ENCODE measurements at regions not wholly inside any gene's neighbourhood (a gene's known extent, or its start where the extent isn't known, plus 50 kb on each side); places are given as distances from the start of the nearest gene placed in this dataset.

DNA sequence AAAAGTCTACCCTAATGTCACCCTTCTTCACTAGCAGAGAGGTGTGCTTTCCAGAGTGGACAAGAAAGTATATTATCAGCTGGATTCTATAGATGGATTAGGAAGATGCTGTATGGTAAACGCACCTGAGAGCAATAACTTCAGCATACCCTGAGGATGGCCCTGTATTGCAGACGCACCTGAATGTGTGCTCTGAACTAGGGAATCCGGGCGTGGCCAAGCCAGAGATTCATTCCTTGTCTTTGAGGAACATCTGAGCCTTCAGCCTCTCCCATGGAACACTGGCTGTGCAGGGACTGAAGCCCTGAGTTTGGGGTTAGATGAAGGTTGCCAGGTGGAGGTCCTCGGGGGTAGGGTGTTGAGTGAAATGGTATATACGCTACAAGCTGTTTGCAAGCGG is 66.2 kb upstream of the NFE2L3 start:
- no peak overlapping the region for H3K27ac ChIP-seq
- TF ChIP-seq HOXB13 (CRISPR knock-in tag; IDR thresholded peaks at IDR 0.05; ENCODE audit: low read depth) (no peak), CHD4 (IDR thresholded peaks at IDR 0.05; ENCODE audit: borderline replicate concordance) (no peak), RARB (CRISPR knock-in tag; IDR thresholded peaks at IDR 0.05) (no peak), HDAC2 (IDR thresholded peaks at IDR 0.05) (no peak), ESRRA (IDR thresholded peaks at IDR 0.05; ENCODE audit: borderline replicate concordance, low read length) (no peak), POLR2AphosphoS2 (conservative IDR thresholded peaks at IDR 0.05; ENCODE audit: low read length) (no peak), HEYL (CRISPR knock-in tag; IDR thresholded peaks at IDR 0.05) (no peak), EP300 (IDR thresholded peaks at IDR 0.05) (no peak), EHF (CRISPR knock-in tag; IDR thresholded peaks at IDR 0.05) (no peak), ZFP36 (IDR thresholded peaks at IDR 0.05; ENCODE audit: borderline replicate concordance, partially characterized antibody) (no peak), POLR2A (IDR thresholded peaks at IDR 0.05; ENCODE audit: low read length) (no peak), CEBPB (IDR thresholded peaks at IDR 0.05) (no peak), TP53 (CRISPR knock-in tag; IDR thresholded peaks at IDR 0.05) (no peak), EHMT2 (IDR thresholded peaks at IDR 0.05; ENCODE audit: low read depth) (no peak), JUNB (IDR thresholded peaks at IDR 0.05) (no peak)
- TF ChIP-seq, protein P1, sequence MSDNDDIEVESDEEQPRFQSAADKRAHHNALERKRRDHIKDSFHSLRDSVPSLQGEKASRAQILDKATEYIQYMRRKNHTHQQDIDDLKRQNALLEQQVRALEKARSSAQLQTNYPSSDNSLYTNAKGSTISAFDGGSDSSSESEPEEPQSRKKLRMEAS (IDR thresholded peaks at IDR 0.05): no peak
- TF ChIP-seq, protein P2, sequence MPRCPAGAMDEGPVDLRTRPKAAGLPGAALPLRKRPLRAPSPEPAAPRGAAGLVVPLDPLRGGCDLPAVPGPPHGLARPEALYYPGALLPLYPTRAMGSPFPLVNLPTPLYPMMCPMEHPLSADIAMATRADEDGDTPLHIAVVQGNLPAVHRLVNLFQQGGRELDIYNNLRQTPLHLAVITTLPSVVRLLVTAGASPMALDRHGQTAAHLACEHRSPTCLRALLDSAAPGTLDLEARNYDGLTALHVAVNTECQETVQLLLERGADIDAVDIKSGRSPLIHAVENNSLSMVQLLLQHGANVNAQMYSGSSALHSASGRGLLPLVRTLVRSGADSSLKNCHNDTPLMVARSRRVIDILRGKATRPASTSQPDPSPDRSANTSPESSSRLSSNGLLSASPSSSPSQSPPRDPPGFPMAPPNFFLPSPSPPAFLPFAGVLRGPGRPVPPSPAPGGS (IDR thresholded peaks at IDR 0.05): no peak
- TF ChIP-seq, protein P3, sequence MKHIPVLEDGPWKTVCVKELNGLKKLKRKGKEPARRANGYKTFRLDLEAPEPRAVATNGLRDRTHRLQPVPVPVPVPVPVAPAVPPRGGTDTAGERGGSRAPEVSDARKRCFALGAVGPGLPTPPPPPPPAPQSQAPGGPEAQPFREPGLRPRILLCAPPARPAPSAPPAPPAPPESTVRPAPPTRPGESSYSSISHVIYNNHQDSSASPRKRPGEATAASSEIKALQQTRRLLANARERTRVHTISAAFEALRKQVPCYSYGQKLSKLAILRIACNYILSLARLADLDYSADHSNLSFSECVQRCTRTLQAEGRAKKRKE (CRISPR knock-in tag; IDR thresholded peaks at IDR 0.05; ENCODE audit: low read depth): no peak
- H3K4me3 ChIP-seq: no peak overlapping the region
- no peak for FAIRE-seq
- H3K4me1 ChIP-seq: no peaks in the 10 kb centered on the region
- no peak for ATAC-seq
- ChIA-PET CTCF (interaction anchor here (0.6 to 1.8 kb wide), 5 partner anchors 15 to 193 kb away, joined by 3 to 6 read pairs (median 4); no protein-coding TSS in a partner anchor), POLR2A (no interaction called here)
- no peak overlapping the region for H3K4me2 ChIP-seq
- no peaks in the 10 kb centered on the region for H3K9me3 ChIP-seq
- no peak for DNase-seq (ENCODE audit: low read depth in 1 of 2, low spot score in 1 of 2)
- 74% methylated on average over 7 of the region's 7 CpGs for WGBS (ENCODE audit: missing lambda C conversion rate)

DNA sequence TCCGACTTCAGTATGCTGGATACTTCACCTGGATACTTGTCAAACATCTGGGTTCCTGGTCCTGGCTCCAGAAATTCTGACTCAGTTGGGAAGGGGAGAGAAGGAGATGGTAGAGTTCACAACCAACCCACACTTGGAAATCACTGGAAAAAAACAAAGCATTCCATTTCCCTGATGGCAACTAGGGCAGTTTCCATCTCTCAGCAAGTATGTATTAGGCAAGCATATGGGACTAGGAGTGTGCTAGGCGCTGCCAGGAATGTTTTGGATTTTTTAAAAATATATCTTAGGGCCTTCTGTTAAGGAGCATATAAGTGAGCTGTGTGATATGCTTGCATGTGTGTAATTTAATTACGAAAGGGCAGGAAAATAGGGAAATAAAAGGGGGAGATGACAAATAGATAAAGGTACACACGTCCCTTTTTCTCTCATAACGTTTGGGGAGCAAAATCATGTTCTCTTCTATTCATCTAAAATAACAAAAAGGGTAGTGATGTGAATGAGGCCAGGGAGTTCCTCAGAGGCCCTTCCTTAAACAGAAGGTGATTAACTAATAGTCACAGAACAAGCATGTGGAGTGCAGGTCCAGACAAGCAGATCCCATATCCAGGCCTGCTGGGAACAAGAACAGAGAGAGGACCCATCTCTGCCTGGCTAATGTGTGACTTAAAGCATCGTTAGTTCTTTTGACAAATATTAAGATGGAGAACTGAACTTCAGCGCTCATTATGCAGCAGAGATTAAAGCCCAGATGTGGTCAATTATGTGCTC is 64.5 kb upstream of the NFE2L3 start:
- FAIRE-seq (no peak), ATAC-seq (no peak), DNase-seq (ENCODE audit: low read depth in 1 of 2, low spot score in 1 of 2) (no peak)
- H3K4me2 ChIP-seq: no peak overlapping the region
- 53% methylated on average over 7 of the region's 7 CpGs for WGBS (ENCODE audit: missing lambda C conversion rate)
- no peak overlapping the region for H3K4me3 ChIP-seq
- CTCF ChIA-PET: interaction anchor here (1.4 to 7.1 kb wide), 6 partner anchors 8 to 277 kb away, joined by 3 to 94 read pairs (median 8); no protein-coding TSS in a partner anchor
- TF ChIP-seq, protein P4, sequence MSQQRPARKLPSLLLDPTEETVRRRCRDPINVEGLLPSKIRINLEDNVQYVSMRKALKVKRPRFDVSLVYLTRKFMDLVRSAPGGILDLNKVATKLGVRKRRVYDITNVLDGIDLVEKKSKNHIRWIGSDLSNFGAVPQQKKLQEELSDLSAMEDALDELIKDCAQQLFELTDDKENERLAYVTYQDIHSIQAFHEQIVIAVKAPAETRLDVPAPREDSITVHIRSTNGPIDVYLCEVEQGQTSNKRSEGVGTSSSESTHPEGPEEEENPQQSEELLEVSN (IDR thresholded peaks at IDR 0.05; ENCODE audit: borderline replicate concordance, low read depth): no peak
- TF ChIP-seq MAFK (IDR thresholded peaks at IDR 0.05; ENCODE audit: partially characterized antibody) (no peak), KDM5A (IDR thresholded peaks at IDR 0.05) (no peak), FOSL2 (IDR thresholded peaks at IDR 0.05) (no peak), FOSL2 (CRISPR knock-in tag; IDR thresholded peaks at IDR 0.05) (no peak), POLR2AphosphoS2 (conservative IDR thresholded peaks at IDR 0.05; ENCODE audit: low read length) (no peak), CEBPB (IDR thresholded peaks at IDR 0.05) (no peak), HOXB13 (CRISPR knock-in tag; IDR thresholded peaks at IDR 0.05; ENCODE audit: low read depth) (no peak), KDM1A (IDR thresholded peaks at IDR 0.05; ENCODE audit: low read depth) (no peak), EP300 (IDR thresholded peaks at IDR 0.05) (no peak), MYC (IDR thresholded peaks at IDR 0.05; ENCODE audit: borderline replicate concordance, low read length) (no peak), ZNF302 (CRISPR knock-in tag; IDR thresholded peaks at IDR 0.05) (no peak), CBX2 (IDR thresholded peaks at IDR 0.05; ENCODE audit: borderline replicate concordance, low read depth) (no peak), PHF8 (IDR thresholded peaks at IDR 0.05; ENCODE audit: borderline replicate concordance, low read depth) (no peak), FOSB (CRISPR knock-in tag; IDR thresholded peaks at IDR 0.05) (no peak), ZFP36 (IDR thresholded peaks at IDR 0.05; ENCODE audit: borderline replicate concordance, partially characterized antibody) (no peak)
- TF ChIP-seq, protein P5, sequence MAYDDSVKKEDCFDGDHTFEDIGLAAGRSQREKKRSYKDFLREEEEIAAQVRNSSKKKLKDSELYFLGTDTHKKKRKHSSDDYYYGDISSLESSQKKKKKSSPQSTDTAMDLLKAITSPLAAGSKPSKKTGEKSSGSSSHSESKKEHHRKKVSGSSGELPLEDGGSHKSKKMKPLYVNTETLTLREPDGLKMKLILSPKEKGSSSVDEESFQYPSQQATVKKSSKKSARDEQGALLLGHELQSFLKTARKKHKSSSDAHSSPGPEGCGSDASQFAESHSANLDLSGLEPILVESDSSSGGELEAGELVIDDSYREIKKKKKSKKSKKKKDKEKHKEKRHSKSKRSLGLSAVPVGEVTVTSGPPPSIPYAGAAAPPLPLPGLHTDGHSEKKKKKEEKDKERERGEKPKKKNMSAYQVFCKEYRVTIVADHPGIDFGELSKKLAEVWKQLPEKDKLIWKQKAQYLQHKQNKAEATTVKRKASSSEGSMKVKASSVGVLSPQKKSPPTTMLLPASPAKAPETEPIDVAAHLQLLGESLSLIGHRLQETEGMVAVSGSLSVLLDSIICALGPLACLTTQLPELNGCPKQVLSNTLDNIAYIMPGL (CRISPR knock-in tag; IDR thresholded peaks at IDR 0.05; ENCODE audit: borderline replicate concordance): no peak
- TF ChIP-seq, protein P6, sequence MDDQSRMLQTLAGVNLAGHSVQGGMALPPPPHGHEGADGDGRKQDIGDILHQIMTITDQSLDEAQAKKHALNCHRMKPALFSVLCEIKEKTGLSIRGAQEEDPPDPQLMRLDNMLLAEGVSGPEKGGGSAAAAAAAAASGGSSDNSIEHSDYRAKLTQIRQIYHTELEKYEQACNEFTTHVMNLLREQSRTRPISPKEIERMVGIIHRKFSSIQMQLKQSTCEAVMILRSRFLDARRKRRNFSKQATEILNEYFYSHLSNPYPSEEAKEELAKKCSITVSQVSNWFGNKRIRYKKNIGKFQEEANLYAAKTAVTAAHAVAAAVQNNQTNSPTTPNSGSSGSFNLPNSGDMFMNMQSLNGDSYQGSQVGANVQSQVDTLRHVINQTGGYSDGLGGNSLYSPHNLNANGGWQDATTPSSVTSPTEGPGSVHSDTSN (IDR thresholded peaks at IDR 0.05): no peak
- POLR2A ChIA-PET: no interaction called here
- no peaks in the 10 kb centered on the region for H3K4me1 ChIP-seq
- no peaks in the 10 kb centered on the region for H3K9me3 ChIP-seq
- H3K27ac ChIP-seq: no peak overlapping the region

All from A549 (cell line).